GM19043 (cell line): ENCODE measurements at regions not wholly inside any gene's neighbourhood (a gene's known extent, or its start where the extent isn't known, plus 50 kb on each side); places are given as distances from the start of the nearest gene placed in this dataset.
A peak's percentile ranks its signal among the peaks of the same experiment; 100 is the strongest.

ENCODE experiments used
- ATAC-seq: cut with Tn5 transposase; IDR thresholded peaks from one replicate; pipeline ENCODE4 v1.9.1; 2021; ENCODE audit warnings: low read depth; ENCODE audit not compliant: unreplicated experiment

DNA sequence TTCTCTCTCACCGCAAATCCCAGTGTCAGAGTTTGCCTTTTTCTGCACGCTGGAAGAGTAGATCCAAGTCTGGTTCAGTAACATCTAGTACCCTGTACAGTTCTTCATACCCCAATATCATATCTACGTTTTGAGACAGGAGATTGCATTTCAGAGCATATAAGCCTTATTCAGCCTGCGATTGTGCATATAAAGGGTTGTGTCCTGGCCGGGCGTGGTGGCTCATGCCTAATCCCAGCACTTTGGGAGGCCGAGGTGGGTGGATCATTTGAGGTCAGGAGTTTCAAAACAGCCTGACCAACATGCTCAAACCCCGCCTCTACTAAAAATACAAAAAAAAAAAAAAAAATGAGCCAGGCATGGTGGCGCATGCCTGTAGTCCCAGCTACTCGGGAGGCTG, 104.9 kb downstream of the MTNR1B start:
- no peak for ATAC-seq

DNA sequence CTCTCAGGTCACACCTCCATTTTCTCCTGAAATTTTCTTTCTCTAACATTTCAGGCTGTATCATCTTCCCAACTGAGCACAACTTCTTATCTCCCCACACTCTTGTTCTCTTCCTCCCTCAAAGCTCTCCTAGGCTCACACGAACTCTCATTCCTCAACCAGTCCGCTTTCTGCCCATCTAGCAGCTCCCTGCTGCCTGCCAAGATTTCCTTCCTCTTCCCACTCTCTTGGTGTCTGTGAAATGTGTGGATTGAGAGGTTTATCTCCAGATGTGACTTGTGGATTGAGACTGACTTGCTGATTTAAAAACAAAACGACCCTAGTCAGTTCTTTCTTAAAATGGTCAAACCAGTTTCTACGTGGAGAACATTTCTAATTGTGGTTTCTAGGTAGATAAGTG, 106.3 kb downstream of the MTNR1B start:
- no peak for ATAC-seq

DNA sequence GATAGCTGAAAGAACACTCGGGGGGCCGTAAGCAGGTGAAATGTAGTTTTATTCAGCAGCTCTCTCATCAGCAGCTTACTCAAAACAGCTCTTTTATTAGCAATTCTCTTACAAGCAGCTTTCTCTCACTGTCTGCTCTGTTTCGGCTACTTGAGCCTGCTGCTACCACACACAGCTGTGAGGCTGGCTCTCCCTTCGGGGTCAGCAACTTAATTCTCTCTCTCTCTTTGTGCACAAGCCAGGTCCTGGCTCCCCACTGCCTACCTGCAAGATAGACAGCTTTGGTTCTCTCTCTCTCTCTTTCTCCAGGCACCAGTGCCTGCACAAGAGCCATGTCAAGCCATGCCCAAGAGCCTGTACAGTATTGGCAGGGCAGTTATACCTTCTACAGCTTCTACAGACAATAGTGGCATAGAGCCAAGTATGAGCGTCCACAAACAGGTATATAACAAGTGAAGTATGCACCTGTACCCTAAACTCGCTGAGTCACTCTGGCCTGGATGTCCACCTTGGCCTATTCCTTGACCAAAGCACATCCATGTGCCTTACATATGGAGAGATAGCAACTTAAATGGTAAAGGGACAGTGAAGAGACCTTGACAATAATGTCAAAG, 110.8 kb downstream of the MTNR1B start:
- no peak for ATAC-seq

DNA sequence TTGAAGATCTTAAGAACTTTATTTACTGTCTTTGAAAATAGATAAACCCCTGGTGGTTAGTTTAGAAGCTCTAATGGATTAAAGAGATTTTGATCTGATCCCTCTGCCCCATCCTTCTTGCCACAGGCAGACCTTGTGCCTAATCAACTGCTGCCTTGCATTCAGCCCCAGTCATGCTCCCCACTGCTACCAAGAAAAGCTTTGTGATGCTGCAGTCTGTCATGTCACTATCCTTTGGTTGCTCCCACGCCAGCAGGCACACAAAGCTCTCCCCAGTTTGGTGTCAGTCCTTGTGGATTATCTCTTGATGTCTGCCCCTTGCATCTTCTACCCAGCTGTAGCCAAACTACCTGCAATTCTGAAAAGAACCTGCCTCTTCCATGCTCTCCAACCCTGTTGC, 112.2 kb downstream of the MTNR1B start:
- no peak for ATAC-seq

DNA sequence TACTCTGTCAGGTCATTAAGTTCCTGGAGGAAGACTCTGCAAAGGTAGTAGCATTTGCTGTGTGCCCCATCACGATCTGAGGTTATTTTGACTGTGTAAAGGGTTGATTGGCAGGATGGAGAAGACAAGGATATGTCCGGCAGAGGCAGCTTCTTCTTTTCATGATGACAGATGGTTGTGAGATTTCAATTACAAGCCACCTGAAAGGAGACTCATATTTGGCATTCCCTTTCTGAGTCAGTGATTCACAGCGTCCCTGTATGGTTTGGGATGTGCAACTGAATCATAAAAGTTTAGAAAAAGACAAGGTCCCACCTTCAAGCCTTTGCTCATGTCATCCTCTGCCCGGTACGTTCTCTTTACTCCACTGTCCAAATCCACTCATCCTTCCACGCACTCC, 113.4 kb downstream of the MTNR1B start:
- ATAC-seq, result no peak

DNA sequence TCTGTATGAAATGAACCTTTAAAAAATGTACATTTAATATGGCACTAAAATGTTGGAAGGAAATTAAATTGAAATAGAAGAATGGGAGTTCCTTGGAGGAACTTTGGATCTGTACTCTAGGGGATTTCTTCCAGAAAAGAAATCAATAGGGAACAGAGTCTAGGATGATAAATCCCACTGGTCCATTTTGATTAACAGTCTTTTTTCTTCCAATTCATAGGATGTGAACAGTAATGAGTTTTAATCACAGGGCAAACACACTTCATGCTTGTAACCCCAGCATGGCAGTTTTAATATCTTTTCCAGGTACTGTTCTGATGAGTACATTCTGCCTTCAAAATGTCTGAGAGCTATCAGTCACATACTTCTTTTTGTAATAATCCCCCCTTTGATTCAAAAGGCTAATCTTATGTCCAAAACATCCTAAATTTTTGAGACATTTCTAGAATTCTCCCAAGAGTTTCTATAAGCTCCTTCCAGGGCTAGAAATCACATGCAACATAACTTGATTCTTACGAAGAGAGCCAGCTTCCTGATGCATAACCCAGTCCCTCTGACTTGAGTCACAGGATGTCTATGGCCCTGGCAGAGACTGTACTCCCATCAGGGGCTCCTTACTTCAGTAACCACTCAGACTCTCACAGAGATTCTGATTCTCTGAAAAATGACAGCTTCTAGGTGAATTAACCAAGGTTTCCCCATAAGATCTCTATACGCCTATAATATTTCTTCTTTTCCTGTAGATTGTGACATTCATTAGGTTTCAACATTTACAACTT, 112.9 kb downstream of the SLC36A4 start:
- no peak for ATAC-seq

DNA sequence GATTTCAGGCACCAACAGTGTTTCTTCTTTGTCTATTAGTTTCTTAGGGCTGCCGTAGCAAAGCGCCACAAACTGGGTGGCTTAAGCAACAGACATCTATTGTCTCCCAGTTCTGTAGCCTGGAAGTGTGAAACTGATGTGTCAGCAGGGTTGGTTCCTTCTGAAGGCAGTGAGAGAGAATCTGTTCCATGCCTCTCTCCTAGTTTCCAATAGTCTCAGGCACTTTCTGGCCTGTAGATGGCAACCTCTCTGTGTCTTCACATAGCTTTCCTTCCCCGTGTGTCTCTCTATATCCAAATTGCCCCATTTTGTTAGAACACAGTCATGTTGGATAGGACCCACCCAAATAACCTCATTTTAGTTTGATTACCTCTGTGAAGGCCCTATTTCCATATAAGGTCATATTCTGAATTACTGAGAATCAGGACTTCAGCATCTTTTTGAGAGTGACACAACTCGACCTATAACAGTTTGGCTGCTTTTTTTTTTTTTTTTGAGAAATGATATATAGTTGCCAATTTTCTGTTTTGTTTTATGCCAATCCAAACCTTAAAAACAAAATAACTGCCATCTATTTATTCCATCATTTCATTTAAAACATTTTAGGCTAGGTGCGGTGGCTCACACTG, 108.2 kb downstream of the SLC36A4 start:
- peak; percentile 67 for ATAC-seq
